Stimulated activated CD8-positive, alpha-beta memory T cell treated with anti-CD3 and anti-CD28 coated beads, Interleukin-7, amount 100 ng/mL, for 24 hours (primary cell): ENCODE measurements at regions not wholly inside any gene's neighbourhood (a gene's known extent, or its start where the extent isn't known, plus 50 kb on each side); places are given as distances from the start of the nearest gene placed in this dataset.
"Not testable (repeated sequence)": the region's sequence is repeated elsewhere in the genome, so short reads cannot be mapped to it uniquely, and the experiment has no call there.

Experiments used
- DNase-seq: peaks from one replicate; pipeline ENCODE4 v3.0.0-alpha.2; 2020; ENCODE audit warnings: low read depth

DNA sequence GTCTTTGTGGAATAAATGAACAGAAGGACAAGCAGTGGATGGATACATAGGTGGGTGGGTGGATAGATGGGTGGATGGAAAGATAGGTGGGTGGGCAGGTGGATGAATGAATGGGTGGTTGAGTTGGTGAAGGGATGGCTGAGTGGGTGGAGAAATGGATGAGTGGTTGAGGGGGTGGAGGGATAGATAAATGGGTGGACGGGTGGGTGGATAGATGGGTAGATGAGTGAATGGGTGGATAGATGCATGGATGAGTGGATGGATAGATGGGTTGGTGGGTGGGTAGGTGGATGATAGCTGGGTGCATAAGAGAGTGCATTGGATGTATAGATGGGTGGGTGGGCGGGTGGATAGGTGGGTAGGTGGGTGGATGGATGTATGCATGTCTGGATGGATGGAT, 63.5 kb downstream of the UNC93B1 start:
- not testable (repeated sequence) for DNase-seq

DNA sequence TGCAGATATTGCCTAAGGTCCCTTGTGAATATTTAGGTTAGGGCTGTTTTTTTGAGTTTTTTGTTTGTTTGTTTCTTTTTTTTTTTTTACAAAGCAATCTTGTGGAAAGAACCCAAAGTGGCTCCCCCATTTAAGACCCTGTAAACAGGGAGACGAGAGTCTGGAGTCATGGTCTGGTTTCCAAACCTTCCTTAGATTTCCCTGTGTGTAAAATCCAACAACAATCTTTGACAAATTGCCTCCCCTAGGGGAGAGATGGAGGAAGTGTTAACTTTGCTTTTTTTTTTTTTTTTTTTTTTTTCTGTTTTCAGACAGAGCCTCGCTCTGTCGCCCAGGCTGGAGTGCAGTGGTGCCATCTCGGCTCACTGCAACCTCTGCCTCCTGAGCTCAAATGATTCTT, 64.9 kb downstream of the UNC93B1 start:
- not testable (repeated sequence) for DNase-seq

DNA sequence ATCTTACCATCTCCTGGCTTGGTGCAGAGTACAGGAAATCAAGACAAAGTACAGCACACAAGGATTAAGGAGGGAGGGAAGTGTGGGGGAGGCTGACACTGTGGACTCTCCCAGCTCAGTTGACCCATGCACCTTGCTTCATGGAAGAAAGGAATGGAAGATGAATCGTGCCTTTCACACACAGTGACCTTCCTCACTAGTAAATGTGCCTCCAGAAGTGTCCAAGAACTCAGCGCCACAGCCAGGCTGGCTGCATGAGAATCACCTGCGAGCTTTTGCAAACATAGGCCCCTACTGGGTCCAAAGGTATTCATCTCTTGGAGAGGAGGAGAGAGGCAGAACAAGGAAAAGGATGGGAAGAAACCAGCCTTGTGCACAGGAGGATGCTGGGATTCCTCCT, 65.5 kb downstream of the UNC93B1 start:
- not testable (repeated sequence) for DNase-seq

DNA sequence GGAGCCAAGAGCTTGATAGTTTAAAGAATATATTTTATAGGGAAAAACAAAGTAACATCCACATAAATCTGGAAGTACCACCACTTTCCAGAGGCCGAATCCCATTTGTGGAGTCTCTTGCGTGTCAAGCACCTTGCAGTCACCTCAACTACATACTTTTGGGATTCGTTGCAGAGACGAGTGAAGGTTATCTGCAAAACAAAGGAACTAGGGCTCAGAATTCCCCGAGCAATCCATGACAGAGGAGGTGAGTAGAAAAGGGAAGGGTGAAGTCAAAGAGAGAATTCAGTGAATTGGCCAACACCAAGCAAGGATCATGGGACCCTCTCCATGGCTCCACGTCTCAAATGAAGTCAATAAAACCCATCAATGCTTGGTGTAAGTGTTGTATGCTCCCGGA, 80.3 kb downstream of the UNC93B1 start:
- DNase-seq = not testable (repeated sequence)

DNA sequence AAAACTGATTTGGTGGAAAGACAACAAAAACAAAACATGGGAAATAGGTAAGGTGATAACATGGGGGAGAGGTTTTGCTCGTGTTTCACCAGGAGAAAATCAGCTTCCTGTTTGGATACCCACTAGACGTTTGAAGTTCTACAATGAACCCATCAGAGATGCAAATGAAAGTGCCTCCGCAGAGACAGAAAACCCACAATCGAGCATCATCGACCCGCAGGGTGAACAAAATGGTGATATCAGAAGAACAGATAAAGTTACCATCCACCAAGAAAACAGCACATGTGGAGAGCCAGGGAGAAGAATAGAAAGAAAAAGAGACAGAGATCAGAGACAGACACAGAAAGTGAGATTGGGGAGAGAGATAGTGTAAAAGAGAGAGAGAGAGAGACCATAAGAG, 83.4 kb downstream of the UNC93B1 start:
- DNase-seq = not testable (repeated sequence)

DNA sequence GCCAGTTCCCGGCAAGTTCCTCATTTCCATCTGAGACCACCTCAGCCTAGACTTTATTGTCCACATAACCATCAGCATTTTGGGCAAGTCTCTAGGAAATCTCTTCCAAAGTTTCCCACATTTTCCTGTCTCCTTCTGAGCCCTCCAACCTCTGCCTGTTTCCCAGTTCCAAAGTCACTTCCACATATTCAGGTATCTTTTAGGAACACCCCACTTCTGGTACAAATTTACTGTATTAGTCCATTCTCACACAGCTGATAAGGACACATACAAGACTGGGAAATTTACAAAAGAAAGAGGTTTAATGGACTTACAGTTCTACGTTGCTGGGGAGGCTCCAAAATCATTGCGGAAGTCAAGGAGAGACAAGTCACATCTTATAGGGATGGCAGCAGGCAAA, 91.7 kb downstream of the UNC93B1 start:
- not testable (repeated sequence) for DNase-seq

DNA sequence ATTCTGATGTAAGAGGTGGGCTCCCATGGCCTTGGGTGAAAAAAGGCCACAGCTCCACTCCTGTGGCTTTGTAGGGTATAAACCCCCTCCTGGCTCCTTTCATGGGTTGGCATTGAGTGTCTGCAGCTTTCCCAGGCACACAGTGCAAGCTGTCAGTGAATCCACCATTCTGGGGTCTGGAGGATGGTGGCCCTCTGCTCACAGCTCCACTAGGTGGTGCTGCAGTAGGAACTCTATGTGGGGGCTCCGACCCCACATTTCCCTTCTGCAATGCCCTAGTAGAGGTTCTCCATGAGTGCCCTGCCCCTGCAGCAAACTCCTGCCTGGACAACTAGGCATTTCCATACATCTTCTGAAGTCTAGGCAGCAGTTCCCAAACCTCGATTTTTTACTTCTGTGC, 92.7 kb downstream of the UNC93B1 start:
- not testable (repeated sequence) for DNase-seq

DNA sequence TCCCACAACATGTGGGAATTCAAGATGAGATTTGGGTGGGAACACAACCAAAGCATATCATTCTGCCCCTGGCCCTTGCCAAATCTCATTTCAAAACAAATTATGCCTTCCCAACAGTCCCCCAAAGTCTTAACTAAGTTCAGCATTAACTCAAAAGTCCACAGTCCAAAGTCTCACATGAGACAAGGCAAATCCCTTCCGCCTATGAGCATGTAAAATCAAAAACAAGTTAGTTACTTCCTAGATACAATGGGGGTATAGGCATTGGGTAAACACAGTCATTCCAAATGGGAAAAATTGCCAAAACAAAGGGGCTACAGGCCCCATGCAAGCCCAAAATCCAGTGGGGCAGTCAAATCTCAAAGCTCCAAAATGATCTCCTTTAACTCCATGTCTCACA, 93.1 kb downstream of the UNC93B1 start:
- DNase-seq = not testable (repeated sequence)

DNA sequence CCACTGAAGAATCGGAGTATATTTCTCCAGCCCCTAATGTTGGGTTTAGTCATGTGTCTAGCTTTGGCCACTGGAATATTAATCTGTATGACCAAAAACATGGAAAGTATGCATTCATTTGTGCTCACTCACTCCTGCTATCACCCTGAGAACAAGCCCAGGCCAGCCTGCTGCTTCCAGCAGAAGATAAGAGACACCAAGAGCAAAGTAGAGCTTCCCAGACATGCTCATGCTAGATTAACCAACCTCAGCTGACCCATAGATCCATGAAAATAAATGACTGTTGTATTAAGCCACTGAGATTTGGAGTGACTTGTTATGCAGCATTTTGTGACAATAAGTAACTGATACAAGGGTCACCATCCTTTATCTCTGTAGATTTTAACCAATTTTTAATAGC, 96.9 kb downstream of the UNC93B1 start:
- DNase-seq = not testable (repeated sequence)

DNA sequence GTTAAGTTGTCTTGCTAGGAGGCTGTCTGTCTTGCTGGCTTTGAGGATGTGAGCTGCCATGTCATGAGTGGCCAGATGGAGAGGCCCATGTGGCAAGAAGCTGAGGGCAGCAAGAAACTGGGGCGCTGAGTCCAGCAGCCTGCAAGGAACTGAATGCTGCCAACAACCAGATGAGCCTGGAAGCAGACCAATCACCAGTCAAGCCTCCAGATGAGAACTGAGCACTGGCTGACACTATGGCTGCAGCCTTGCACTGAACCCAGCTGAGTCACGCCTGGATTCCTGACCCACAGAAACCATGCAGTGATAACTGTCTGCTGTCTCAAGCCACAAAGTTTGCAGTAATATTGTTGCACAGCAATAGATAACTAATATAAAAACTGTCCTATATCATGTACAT, 104.4 kb downstream of the UNC93B1 start:
- not testable (repeated sequence) for DNase-seq

DNA sequence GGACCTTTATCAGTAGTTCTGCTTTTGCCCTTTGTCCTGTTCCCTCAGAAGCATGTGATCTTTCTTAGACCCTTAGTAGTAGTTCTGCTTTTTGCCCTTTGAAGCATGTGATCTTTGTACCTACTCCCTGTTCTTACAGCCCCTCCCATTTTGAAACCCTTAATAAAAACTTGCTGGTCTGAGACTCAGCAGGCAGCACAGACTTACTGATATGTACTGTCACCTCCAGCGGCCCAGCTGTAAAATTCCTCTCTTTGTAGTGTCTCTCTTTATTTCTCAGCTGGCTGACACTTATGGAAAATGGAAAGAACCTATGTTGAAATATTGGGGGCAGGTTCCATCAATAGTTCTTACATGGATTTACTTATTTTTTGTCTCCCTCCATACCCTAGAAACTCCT, 110.4 kb downstream of the UNC93B1 start:
- not testable (repeated sequence) for DNase-seq

DNA sequence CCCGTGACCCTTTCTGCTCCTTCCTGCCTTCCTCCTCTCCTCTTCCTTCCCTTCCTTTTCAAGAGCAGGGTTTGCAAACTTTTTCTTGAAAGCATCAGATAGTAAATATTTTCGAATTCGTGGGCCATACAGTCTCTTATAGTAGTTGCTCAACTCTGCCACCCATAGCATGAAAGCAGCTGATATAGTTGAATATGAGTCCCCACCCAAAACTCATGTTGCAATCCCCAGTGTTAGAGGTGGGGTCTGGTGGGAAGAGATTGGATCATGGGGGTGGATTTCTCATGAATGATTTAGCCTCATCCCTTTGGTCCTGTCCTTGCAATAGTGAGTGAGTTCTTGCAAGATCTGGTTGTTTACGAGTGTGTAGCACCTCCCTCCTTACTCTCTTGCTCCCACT, 114.3 kb downstream of the UNC93B1 start:
- DNase-seq = not testable (repeated sequence)

DNA sequence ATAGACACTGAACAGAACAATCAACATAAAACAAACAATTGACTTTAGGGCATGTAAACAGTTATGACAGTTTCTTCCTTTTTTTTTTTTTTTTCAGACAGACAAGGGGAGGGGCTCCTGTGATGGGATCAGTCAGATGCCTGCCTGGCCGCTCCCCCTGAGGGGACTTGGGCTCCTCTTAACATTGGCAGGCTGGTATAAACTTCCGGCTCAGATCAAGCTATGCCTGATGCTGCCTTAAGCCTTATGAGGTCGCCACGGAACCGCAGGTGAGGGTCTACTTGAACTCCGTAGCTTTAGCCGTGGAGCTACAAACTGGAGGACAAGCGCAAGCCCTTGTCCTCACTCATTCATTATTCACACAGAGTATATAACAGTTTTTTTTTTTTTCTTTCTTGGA, 115.8 kb downstream of the UNC93B1 start:
- DNase-seq = not testable (repeated sequence)

DNA sequence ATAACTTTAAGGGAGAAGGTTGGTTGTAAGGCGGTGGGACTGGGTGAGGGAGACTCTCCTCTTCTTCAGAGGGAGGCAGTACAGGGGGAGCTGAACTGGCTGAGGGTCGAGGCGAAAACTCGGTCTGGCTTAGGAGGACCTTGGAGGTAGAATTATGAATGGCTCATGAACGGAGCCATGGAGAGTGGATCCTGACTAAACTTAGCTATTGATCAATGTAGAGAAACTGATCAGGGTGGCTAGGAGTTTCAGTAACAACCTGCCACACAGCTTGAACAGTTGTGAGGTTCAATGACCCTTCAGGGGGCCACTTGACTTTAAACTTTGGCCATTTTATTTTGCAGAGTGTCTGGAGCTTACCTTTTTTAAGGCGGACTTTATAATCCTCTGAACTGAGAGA, 117.2 kb downstream of the UNC93B1 start:
- not testable (repeated sequence) for DNase-seq

DNA sequence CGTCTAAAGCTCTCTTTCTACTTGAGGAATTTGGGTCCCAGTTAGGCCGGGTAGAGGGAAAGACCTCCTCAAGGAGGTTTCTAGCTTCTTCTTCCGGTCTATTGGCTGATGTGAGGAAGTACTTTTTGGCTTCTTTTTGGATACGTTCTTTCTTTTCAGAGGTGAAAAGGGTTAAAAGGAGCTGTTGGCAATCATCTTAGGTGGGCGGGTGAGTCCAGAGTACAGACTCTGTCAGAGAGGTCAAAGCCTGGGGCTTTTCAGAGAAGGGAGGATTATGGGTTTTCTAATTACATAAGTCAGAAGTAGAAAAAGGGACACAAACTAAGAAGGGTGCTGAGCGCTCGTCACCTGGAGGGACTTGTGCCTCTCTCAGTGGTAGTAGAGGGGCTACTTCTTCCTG, 117.7 kb downstream of the UNC93B1 start:
- not testable (repeated sequence) for DNase-seq

DNA sequence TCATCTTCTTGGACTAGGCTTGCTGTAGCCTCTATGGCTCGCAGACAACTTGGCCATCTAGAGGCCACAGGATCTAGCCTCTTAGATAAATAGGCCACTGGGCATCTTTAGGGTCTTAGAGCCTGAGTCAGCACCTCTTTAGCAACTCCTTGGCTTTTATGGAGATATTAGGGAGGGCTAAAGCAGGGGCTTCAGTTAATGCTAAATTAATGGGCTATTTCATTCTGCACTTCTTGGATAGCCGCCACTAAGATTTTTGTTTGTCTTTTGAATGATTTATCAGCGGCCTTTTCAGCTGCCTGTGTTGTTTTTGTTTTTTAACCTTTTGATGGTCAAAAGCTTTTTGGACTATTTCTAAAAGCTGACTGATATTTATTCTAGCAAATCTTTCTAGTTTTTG, 118.3 kb downstream of the UNC93B1 start:
- DNase-seq = not testable (repeated sequence)

DNA sequence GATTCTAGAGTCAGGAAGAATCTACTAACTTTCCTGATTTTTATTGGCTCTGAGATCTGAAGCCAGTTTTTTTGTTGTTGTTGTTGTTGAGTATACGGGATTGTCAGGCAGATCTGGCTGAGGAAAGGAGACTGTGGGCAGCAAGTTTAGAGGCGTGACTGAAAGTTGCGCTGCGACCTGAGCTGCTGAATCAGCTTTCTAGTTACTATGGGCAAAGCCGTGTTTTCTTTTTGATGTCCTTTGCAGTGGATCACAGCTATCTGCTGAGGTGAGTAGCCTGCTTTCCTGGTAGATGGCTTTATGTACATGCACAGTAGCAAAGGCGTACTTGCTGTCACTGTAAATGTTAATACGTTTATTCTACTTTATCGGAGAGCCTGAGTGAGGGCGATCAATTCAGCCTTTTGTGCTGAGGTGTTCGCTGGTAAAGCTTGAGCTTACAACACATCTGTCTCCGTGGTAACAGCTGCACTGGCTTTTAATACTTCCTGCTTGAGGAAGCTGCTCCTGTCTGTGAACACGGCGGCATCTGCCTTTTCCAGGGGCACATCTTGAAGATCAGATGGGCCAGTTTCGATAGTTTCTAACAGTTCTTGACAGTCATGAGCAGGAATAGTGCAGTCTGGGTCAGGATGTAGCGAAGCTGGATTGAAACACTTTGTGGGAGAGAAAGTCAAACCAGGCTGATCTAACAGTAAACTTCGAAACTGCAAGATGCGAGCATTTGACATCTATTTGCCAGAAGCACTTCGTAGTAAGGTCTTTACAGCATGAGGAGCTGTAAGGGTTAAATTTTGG, 118.9 kb downstream of the UNC93B1 start:
- DNase-seq = not testable (repeated sequence)

DNA sequence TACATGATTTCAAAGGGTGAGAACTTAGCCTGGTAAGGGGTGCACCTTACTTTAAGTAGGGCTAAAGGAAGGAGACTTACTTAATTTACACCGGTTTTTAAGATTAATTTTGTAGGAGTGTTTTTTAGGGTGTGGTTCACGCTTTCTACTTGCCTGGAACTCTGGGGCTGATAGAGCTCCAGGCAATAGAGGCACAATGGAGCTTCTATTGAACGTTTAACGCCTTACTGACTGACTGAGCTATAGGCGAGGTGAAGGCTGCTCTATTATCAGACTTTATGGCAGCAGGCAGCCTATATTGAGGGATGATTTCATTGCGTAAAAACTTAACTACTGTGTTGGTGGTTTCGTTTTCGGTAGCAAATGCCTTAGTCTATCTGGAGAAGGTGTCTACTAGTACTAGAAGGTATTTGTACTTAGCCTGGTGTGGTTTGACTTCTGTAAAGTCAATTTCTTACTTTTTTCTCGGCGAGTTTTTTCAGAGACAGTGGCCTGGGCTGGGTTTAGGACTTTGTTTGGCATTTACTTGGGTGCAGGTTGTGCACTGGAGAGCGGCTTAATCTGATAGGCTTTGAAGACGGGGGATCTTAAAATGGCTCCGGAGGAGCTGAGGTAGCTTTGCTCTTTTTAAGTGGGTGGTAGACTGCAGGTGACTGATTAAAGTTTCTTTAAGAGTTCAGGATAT, 119.7 kb downstream of the UNC93B1 start:
- DNase-seq = not testable (repeated sequence)

DNA sequence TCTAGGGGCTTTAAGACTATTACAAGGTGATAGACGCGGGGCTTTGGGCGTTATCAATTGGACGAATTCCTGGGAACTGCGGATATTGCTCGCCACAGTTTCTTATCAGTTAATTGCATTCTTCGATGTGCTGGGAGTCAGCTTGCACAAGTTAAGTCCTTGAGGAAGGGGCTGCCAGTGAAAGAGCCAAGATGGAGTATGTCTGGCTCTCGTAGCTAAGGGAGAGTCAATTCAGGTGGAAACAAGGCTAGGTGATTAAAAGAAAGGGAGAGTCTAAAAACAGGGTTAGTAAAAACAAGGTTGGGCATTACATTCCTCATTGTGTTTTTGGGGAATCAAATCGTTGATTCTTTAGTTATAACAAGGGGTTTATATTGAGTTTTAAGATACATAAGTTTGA, 121.6 kb downstream of the UNC93B1 start:
- DNase-seq = not testable (repeated sequence)

DNA sequence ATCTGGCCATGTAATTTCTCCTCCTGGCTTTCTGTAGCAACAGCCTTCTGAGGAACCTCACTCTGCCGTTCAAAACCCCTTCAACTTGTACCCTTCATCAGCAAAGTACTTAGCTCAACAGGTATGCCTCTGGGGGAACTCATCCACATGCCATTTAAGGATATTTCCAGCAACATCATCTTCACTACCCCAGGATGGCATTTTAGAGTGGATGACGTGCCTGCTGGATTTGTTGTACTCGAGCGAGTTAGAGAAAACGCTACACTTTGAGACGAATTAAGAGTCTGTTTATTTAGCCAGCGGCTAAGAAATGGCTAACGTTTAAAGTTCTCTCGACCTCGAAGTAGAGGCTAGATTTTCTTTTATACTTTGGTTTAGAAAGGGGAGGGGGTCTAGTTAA, 122.1 kb downstream of the UNC93B1 start:
- DNase-seq = not testable (repeated sequence)

DNA sequence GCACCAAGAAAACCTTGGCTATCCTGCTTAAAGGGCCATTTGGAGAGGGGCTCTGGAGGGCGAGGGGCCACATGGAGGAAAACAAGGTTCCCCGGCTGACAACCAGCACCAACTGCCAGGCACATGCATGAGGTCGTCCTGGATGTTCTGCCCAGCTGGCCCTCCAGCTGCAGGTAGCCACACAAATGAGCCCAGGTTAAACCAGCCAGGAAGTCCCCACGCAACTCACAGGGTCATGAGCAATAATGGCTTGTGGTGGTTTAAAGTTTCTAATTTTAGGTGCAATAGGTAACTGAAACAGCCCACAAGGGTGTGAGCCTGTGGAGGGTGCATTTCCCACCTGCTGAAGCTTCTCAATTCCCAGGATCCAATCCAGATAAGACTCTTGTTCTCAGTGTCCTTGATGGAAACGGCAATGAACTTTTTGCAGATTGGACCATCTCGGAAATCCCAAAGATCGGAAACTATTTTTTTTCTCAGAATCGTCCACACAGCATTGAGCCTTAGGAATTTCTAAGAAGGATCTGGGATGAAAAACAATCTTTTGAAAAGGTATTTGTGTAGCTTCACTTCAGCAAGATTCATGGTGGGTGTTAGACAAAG, 123.2 kb downstream of the UNC93B1 start:
- DNase-seq = not testable (repeated sequence)

DNA sequence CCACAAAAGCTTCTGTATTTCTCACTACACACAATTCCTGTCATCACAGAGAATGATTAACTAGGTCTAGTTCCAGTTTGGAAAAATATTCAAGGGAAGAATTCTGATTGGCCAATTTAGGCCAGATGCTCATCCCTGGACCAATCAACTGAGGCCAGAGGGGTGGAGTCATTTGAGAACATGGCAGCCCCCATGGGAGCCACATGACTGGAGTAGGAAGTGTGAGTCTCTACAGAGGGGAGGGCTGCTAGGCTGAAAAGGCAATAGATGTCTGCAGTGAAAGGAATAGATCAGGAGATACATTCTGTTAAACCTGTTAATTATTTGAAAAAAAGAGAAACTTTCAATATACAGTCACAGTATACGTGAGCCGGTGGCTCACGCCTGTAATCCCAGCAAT, 125.2 kb downstream of the UNC93B1 start:
- not testable (repeated sequence) for DNase-seq

DNA sequence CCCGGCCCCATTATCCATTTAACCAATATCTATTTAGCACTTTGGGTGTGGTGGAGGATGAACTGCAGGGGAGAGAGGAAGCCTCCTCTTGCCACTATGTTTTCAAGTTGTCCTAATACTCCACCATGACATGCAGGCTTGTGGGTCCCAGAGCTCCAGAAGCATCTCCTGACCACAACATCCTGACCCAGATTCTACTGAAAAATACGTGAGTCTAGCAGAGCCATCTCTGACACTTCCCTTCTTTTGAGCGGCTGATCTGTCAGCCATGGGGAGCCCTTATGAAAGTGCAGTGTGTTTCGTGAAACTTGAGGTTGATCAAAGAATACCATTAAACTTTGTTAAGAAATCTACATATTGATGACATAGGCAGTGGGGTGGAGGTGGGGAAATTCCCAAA, 126.6 kb downstream of the UNC93B1 start:
- not testable (repeated sequence) for DNase-seq
